ENCODE measurements at regions not wholly inside any gene's neighbourhood (a gene's known extent, or its start where the extent isn't known, plus 50 kb on each side); places are given as distances from the start of the nearest gene placed in this dataset.

GRCh38 chr14:44142006-44142405, 365.1 kb downstream of the FSCB start:
- no peak for TF ChIP-seq CTCF (IDR thresholded peaks at IDR 0.05; ENCODE audit: low read depth, low read length, poor library complexity, severe bottlenecking)
- no peak for TF ChIP-seq EZH2phosphoT487 (IDR thresholded peaks at IDR 0.05; ENCODE audit: borderline replicate concordance, low read length)
